ENCODE measurements at regions not wholly inside any gene's neighbourhood (a gene's known extent, or its start where the extent isn't known, plus 50 kb on each side); places are given as distances from the start of the nearest gene placed in this dataset.

- DNase-seq (ENCODE audit: extremely low read depth, low read depth), result no peak
- TF ChIP-seq, protein P1, sequence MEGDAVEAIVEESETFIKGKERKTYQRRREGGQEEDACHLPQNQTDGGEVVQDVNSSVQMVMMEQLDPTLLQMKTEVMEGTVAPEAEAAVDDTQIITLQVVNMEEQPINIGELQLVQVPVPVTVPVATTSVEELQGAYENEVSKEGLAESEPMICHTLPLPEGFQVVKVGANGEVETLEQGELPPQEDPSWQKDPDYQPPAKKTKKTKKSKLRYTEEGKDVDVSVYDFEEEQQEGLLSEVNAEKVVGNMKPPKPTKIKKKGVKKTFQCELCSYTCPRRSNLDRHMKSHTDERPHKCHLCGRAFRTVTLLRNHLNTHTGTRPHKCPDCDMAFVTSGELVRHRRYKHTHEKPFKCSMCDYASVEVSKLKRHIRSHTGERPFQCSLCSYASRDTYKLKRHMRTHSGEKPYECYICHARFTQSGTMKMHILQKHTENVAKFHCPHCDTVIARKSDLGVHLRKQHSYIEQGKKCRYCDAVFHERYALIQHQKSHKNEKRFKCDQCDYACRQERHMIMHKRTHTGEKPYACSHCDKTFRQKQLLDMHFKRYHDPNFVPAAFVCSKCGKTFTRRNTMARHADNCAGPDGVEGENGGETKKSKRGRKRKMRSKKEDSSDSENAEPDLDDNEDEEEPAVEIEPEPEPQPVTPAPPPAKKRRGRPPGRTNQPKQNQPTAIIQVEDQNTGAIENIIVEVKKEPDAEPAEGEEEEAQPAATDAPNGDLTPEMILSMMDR (IDR thresholded peaks at IDR 0.05; ENCODE audit: low read depth, low read length), result no peak
Measured at GRCh38 chr1:17944646-17945045, 163.0 kb upstream of the IGSF21 start.

DNA sequence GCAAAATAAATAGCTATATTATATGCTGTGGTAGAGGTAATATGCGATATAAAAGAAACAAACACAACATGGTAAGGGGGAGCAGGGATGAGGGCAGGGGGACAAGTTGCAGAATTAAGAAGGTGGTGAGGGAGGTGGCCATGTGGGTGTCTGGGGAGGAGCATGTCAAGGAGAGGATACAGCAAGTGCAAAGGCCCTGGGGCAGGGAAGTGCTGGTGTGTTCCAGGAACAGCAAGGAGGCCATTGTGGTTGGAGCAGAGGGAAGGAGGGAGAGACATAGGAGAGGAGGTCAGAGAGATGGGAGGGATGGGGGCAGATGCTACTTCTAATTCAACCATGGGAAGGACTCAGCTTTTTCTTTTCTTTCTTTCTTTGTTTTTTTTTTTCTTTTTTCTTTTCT is 161.2 kb upstream of the IGSF21 start:
- TF ChIP-seq, protein P1 (IDR thresholded peaks at IDR 0.05; ENCODE audit: low read depth, low read length), result no peak
- no peak for DNase-seq (ENCODE audit: extremely low read depth, low read depth)

- DNase-seq (ENCODE audit: extremely low read depth, low read depth), result no peak
- TF ChIP-seq, protein P1 (IDR thresholded peaks at IDR 0.05; ENCODE audit: low read depth, low read length), result no peak
Measured at GRCh38 chr1:17948594-17948993, 159.0 kb upstream of the IGSF21 start.

DNA sequence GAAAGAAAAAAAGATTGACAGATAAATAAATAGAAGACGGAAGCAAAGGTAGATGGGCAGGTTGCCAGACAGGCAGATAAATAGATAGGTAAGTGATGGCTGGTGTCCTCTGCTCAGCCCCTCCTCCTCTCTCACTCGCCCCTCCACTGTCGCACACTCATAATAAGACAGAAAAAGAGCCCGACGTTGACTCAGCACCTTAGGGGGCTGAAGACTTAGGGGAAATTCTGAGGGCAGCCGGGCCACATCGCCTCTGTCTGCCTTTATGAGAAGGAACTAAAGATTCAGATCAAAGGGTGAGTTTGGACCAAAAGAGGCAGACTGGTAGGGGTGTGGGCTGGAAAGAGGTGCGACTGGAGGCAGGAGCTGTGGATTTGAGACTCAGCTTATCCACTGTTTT is 158.1 kb upstream of the IGSF21 start:
- DNase-seq (ENCODE audit: extremely low read depth, low read depth), result no peak

DNA sequence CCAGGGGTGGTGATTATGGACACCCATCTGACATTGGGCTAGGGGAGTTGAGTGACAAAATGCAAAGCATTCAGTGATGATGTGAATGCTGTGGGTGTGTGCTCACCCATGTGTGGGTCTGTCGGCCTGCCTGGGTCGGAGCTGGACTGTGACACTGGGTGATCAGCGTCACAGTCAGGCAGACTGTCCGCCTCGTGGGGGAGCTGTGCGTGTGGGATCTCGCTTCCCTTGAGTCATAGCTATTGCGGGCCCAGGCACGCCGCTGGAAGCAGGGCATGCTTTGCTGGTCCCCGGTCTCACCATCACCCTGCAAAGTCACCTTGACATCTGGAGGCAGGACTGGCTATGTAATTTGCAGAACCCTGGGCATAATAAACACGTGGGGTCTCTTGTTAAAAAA is 156.9 kb upstream of the IGSF21 start:
- DNase-seq (ENCODE audit: extremely low read depth, low read depth), result no peak
- TF ChIP-seq, protein P1 (IDR thresholded peaks at IDR 0.05; ENCODE audit: low read depth, low read length), result no peak

More for the DNA sequence above, 158.1 kb upstream of the IGSF21 start:
- TF ChIP-seq, protein P1 (IDR thresholded peaks at IDR 0.05; ENCODE audit: low read depth, low read length), result no peak

- no peak for DNase-seq (ENCODE audit: extremely low read depth, low read depth)
- TF ChIP-seq, protein P1 (IDR thresholded peaks at IDR 0.05; ENCODE audit: low read depth, low read length), result no peak
Measured at GRCh38 chr1:17952506-17952905, 155.1 kb upstream of the IGSF21 start.

- DNase-seq (ENCODE audit: extremely low read depth, low read depth), result no peak
- TF ChIP-seq, protein P1 (IDR thresholded peaks at IDR 0.05; ENCODE audit: low read depth, low read length), result no peak
Measured at GRCh38 chr1:17953921-17954320, 153.7 kb upstream of the IGSF21 start.
